PC-9 (cell line): ENCODE measurements at regions not wholly inside any gene's neighbourhood (a gene's known extent, or its start where the extent isn't known, plus 50 kb on each side); places are given as distances from the start of the nearest gene placed in this dataset.
"Not testable (repeated sequence)": the region's sequence is repeated elsewhere in the genome, so short reads cannot be mapped to it uniquely, and the experiment has no call there.

Experiments used
- CTCF ChIP-seq: fragments of 200-600 bp; sonication (generic); conservative IDR thresholded peaks from 2 replicates; pipeline ENCODE4 v1.6.1; 2017; ENCODE audit warnings: mixed run types, antibody characterized with exemption, mild to moderate bottlenecking, moderate library complexity
- EZH2 ChIP-seq: fragments of 200-600 bp; sonication (generic); IDR thresholded peaks from 2 replicates; pipeline ENCODE4 v1.8.0; 2017; ENCODE audit warnings: antibody characterized with exemption, low read depth

GRCh38 chr2:89130665-89131308, 439.3 kb downstream of the RPIA start:
- TF ChIP-seq CTCF, EZH2: not testable (repeated sequence)
